Thyroid gland (tissue), 4 donors: ENCODE measurements at regions not wholly inside any gene's neighbourhood (a gene's known extent, or its start where the extent isn't known, plus 50 kb on each side); places are given as distances from the start of the nearest gene placed in this dataset.

ENCODE experiments used
- POLR2A ChIP-seq, 2 donors: fragments of 450-650 bp; IDR thresholded peaks; one replicate each; pipeline ENCODE4 v1.6.1; 2017; ENCODE audit warnings: antibody characterized with exemption in 2 of 2, mild to moderate bottlenecking in 2 of 2, moderate library complexity in 1 of 2
- TF ChIP-seq, protein P1 (sequence below), 6 experiments: fragments of 200-600 bp in 3 of 6; fragments of 450-650 bp in 3 of 6; sonication (generic) in 3 of 6; IDR thresholded peaks; one replicate each; pipeline ENCODE4 v1.5.1; 2016 to 2019; ENCODE audit warnings: antibody characterized with exemption in 6 of 6, mild to moderate bottlenecking in 2 of 6, inconsistent platforms in 1 of 6, moderate library complexity in 1 of 6

DNA sequence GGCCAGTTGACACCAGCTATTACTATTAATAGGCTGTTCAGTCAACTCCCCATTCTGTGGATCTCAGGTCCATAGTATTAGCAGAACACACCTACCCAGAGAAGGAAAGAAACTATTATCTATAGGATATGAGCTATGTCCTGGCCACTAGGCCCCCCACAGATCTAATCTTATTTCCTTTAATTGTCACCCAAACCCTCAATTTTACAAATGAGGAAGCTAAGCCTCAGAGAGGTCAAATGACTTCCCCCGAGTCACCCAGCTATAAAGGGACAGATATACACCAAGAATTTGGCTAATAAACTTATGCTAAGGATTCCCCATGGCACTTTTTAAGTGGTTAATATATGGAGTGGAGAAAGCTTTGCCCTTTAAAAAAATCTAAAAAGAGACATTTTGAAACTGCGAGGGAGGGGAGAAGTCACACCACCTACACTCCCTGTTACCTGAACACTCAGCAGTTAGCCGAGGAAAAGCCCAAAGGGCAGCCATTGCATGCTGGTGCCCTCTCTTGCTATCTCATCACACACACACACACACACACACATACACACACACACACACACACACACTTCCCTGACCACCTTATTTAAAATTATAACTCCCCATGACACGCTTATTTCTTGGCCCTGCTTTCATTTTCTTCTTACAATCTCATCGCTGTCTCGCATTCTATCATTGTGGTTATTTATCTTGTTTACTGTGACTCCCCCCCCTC, 157.0 kb upstream of the ADO start:
- TF ChIP-seq, protein P1, sequence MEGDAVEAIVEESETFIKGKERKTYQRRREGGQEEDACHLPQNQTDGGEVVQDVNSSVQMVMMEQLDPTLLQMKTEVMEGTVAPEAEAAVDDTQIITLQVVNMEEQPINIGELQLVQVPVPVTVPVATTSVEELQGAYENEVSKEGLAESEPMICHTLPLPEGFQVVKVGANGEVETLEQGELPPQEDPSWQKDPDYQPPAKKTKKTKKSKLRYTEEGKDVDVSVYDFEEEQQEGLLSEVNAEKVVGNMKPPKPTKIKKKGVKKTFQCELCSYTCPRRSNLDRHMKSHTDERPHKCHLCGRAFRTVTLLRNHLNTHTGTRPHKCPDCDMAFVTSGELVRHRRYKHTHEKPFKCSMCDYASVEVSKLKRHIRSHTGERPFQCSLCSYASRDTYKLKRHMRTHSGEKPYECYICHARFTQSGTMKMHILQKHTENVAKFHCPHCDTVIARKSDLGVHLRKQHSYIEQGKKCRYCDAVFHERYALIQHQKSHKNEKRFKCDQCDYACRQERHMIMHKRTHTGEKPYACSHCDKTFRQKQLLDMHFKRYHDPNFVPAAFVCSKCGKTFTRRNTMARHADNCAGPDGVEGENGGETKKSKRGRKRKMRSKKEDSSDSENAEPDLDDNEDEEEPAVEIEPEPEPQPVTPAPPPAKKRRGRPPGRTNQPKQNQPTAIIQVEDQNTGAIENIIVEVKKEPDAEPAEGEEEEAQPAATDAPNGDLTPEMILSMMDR (IDR thresholded peaks at IDR 0.05): no peak
- no peak for TF ChIP-seq POLR2A (IDR thresholded peaks at IDR 0.05)
